G401 (cell line): ENCODE measurements at regions not wholly inside any gene's neighbourhood (a gene's known extent, or its start where the extent isn't known, plus 50 kb on each side); places are given as distances from the start of the nearest gene placed in this dataset.
"Not testable (repeated sequence)": the region's sequence is repeated elsewhere in the genome, so short reads cannot be mapped to it uniquely, and the experiment has no call there.

Source experiments
- DNase-seq: peaks from one replicate; pipeline ENCODE4 v3.0.0-alpha.2; 2015; ENCODE audit warnings: low spot score
- in situ Hi-C: cut with HindIII; loops from 2 replicates; pipeline ENCODE4 v1.10.0; 2016; ENCODE audit warnings: low sequenced_read_pairs, mixed read lengths

DNA sequence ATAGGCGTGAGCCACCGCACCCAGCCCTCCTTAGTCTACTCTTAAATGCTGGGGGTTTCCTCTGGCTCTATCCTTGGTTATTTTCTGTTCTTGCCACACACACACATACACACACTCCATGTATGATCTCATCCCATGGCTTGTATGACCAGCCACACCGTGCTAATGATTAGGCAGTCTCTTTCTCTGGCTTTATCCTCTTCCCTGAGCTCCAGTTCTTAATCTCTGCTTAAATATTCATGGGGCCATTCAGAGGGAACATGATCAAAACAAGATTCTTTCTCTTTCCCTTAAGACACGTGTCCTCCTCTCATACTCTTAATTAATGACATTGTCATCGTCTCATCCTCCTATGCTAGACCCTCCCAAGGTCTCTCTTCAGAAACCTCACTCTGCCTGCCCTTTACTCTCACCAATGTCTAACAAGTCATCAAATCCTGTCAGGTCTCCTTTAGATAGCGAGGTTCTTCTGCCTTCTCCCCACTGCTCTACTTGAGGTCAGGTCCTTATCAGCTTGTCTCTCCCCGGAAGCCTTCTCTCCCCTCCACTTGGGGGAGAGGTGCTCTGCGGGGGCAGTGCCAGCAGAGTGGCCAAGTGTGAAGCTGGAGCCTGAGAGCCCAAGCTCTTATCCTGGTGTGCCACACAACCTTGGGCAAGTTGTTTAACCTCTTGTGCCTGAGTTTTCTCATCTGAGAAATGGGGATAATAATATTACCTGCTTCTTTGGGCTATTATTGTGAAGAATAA lies 83.0 kb upstream of the GNG12 start:
- in situ Hi-C loops = no loop called here
- no peak for DNase-seq

- no peak for DNase-seq
- in situ Hi-C loops = no loop called here
Measured at GRCh38 chr1:67909776-67910175, 76.5 kb upstream of the GNG12 start.

DNA sequence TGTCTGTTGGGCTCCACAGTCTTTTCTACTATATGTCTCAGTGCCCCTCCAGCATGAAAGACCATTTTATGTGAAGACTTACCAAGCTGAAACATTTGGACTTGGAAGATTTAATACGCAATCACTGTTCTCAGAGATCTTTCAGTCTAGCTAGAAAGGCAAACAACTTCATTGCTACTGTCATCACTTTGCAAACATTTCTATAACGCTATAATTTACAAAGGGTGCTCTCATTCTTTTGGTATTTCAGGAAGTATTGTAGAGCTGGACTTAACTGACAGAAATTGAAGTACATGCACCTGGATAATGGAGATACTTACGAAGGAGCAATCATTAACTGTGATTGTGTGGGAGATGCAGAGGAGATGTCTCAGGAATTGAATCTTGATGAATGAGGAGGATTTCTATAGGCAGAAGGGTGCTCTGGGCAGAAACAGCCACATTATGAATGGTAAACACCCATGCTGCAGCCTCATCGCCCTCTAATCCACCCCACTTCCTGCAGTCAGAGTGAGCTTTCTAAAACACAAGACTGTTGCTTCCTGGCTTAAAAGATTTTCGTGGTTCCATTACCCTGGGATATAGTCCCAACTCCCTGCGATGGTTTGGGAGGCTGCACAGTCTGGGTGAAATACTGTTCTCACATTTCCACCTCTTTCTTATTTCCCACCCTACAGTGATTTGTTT lies 75.1 kb upstream of the GNG12 start:
- DNase-seq = no peak
- in situ Hi-C loops = no loop called here

DNA sequence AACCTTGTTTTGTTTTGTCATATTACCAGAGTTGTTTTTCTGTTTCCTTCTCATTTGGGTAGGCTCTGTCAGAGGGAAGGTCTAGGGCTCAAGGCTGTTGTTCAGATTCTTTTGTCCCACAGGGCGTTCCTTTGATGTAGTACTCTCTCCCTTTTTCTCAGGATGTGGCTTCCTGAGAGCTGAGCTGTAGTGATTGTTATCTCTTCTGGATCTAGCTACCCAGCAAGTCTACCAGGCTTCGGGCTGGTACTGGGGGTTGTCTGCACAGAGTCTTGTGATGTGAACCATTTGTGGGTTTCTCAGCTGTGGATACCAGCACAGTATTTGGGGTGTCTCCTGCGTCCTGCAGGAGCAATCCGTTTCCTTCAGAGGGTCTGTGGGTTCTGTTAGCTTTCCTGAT lies 74.2 kb upstream of the GNG12 start:
- in situ Hi-C loops, DNase-seq: not testable (repeated sequence)

- DNase-seq, in situ Hi-C loops: not testable (repeated sequence)
Measured at GRCh38 chr1:67906015-67906414, 72.7 kb upstream of the GNG12 start.

GRCh38 chr1:67902546-67903223 lies 69.4 kb upstream of the GNG12 start:
- in situ Hi-C loops = not testable (repeated sequence)

DNA sequence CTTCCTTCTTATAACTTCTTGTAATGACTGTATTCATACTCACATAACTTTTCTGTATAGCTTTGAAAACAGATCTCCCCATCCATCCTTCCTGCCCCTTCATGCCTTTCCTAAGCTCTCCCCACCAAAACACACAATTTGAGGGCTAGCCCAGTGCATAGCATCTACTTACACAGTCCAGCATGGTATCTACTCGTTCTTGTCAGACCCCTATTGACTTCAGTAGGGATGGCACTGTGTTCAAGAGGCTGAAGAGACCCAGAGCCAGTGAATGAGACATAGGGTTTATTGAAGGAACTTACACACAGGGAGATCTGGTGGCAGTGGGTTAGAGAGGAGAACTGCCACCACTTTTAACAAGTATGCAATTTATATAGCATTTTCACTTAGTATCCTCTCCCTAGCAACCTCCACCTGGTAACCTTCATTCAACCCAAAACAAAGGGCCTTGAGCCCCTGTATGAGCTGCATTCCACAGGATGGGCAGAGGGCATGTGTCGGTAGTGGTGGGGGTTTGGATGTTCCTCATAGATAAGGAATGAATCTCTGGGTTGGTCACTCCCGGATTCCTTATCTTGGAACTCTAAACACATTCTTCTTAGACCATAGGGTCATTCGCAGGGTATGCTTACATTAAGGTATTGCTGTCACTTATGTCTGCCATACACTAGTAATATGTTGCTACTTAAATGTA lies 64.9 kb upstream of the GNG12 start:
- in situ Hi-C loops = no loop called here
- no peak for DNase-seq

More at GRCh38 chr1:67902546-67903223, 69.4 kb upstream of the GNG12 start:
- not testable (repeated sequence) for DNase-seq

- in situ Hi-C loops = no loop called here
- DNase-seq = no peak
Measured at GRCh38 chr1:67897270-67897949, 64.1 kb upstream of the GNG12 start.

- no peak for DNase-seq
- in situ Hi-C loops = no loop called here
Measured at GRCh38 chr1:67896826-67897225, 63.6 kb upstream of the GNG12 start.

DNA sequence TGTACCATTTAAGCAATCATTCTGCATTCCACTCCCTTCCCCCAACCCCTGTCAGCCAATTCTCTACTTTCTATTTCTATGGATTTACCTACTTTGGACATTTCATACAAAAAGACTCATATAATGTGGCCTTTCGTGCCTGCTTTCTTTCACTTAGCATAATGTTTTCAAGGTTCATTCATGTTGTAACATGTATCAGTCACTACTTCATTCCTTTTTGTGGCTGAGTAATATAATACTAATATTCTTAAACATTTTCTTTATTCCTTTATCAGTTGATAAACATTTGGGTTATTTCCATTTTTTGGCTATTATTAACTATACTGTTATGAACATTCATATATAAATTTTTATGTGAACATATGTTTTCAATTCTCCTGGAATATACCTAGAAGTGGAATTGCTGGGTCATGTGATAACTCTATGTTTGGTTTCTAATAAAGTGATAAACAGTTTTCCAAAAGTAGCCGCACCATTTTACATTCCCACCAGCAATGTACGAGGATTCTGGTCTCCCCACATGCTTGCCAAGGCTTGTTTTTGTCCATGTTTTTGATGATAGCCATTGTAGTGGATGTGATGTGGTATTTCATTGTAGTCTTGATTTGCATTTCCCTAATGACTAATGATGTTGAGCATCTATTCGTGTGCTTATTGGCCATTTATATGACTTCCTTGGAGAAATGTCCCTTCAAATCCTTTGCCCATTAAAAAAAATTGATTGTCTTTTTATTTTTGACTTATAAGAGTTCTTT lies 61.9 kb upstream of the GNG12 start:
- in situ Hi-C loops = no loop called here

DNA sequence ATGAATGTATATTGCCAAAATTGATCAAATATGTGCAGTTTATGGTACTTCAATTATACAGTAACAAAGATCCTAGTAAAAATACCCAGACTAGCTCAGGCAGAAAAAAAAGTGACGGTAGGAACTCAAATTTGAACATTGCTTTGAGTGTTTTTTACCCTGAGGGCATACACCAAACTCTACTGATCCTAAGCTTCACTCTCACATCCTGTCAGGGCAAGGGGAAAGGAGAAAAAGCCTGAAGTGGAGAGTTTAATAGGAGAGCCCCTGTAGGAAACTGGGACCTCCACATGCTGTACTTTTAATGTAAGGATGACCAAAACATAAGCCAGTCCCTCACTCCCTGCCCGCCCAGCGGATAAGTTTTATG lies 59.8 kb upstream of the GNG12 start:
- DNase-seq = no peak

More for the DNA sequence above, 61.9 kb upstream of the GNG12 start:
- no peak for DNase-seq

GRCh38 chr1:67892476-67893125 lies 59.3 kb upstream of the GNG12 start:
- in situ Hi-C loops = no loop called here
- no peak for DNase-seq

More for the DNA sequence above, 59.8 kb upstream of the GNG12 start:
- in situ Hi-C loops = no loop called here

- DNase-seq = no peak
- in situ Hi-C loops = no loop called here
Measured at GRCh38 chr1:67890857-67891256, 57.6 kb upstream of the GNG12 start.

- DNase-seq = no peak
- in situ Hi-C loops = no loop called here
Measured at GRCh38 chr1:67889953-67890567, 56.8 kb upstream of the GNG12 start.

DNA sequence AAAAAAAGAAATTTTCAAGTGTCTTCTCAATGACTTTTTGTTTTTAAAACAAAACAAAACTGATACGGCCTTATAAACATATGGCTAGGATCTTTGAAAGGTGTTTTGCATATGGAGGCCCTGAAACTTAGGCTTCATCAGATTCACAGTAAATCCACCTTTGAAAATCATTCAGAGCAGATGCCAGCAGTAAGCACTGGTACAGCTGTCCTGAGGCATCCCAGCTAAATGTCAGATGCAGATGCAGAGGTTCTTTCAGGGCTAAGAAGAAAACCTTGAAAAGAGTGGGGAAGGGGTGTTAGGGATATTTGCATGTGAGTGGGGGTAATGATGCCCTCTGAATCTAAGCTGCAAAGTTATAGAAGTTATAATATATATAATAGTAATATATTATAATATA lies 56.2 kb upstream of the GNG12 start:
- in situ Hi-C loops = no loop called here
- no peak for DNase-seq

GRCh38 chr1:67888216-67889106 lies 55.2 kb upstream of the GNG12 start:
- in situ Hi-C loops = no loop called here
- DNase-seq = no peak

DNA sequence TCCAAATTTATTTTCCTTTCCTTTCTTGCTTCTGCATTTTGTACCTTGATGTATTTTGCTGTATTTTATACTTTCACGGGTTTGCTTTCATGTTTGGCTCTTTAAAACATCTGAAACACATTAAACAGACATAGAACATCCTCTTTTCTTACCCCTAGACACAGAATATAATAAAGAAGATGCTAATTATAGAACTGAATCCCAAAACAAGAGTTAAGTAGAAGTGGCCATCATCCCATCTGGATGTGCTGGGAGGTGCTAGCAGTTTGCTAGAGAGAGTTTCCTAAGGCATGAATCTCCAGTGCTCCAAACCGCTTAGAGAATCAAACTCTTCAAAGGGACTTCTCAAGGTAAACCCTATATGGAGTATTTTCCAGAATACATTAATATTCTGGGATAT lies 53.9 kb upstream of the GNG12 start:
- DNase-seq = no peak
- in situ Hi-C loops = no loop called here
